ENCODE measurements at regions not wholly inside any gene's neighbourhood (a gene's known extent, or its start where the extent isn't known, plus 50 kb on each side); places are given as distances from the start of the nearest gene placed in this dataset.

DNA sequence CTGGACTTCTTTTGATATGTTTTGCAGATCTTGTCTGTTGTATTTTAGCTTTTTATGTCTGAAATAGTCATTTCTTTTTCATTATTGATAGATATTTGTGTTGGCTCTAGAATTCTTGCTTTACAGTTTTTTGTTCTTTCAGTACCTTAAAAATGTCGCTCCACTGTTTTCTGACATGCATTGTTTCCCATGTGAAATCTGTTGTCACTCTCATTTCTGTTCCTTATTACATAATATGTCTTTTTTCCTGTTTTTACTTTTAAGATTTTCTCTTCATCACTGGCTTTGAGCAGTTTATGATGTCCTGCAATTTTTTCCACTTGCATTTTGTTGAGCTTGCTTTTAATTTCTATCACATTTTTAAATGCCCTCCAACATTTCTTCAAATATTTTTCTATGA is 270.4 kb upstream of the TARS1 start:
- TF ChIP-seq, protein P1, sequence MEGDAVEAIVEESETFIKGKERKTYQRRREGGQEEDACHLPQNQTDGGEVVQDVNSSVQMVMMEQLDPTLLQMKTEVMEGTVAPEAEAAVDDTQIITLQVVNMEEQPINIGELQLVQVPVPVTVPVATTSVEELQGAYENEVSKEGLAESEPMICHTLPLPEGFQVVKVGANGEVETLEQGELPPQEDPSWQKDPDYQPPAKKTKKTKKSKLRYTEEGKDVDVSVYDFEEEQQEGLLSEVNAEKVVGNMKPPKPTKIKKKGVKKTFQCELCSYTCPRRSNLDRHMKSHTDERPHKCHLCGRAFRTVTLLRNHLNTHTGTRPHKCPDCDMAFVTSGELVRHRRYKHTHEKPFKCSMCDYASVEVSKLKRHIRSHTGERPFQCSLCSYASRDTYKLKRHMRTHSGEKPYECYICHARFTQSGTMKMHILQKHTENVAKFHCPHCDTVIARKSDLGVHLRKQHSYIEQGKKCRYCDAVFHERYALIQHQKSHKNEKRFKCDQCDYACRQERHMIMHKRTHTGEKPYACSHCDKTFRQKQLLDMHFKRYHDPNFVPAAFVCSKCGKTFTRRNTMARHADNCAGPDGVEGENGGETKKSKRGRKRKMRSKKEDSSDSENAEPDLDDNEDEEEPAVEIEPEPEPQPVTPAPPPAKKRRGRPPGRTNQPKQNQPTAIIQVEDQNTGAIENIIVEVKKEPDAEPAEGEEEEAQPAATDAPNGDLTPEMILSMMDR (IDR thresholded peaks at IDR 0.05): no peak
- TF ChIP-seq POLR2A (IDR thresholded peaks at IDR 0.05): no peak

Data from lower leg skin (tissue), 3 donors.